Activated naive CD4-positive, alpha-beta T cell treated with anti-CD3 and anti-CD28 coated beads for 36 hours (primary cell): ENCODE measurements at regions not wholly inside any gene's neighbourhood (a gene's known extent, or its start where the extent isn't known, plus 50 kb on each side); places are given as distances from the start of the nearest gene placed in this dataset.

Source experiments
- CTCF ChIA-PET: fragments of 350-600 bp; sonication (Branson Sonifier 250); formaldehyde crosslinking; loops from one replicate; lab custom pipeline; 2021; ENCODE audit warnings: antibody characterized with exemption; lab: Charles Lee
- DNase-seq: peaks from one replicate; pipeline ENCODE4 v3.0.0-alpha.2; 2020
- H3K27ac Mint-ChIP-seq: one replicate; pipeline ENCODE4 v1.8.0; 2021; ENCODE audit warnings: mild to moderate bottlenecking, mixed read lengths
- H3K27me3 Mint-ChIP-seq: one replicate; pipeline ENCODE4 v1.8.0; 2021; ENCODE audit warnings: low read depth, mixed read lengths
- H3K36me3 Mint-ChIP-seq: one replicate; pipeline ENCODE4 v1.8.0; 2021; ENCODE audit warnings: low read depth, mixed read lengths
- H3K4me1 Mint-ChIP-seq: one replicate; pipeline ENCODE4 v1.8.0; 2021; ENCODE audit warnings: low read depth, mixed read lengths
- H3K4me3 Mint-ChIP-seq: one replicate; pipeline ENCODE4 v1.8.0; 2021; ENCODE audit warnings: mild to moderate bottlenecking, moderate library complexity, mixed read lengths
- H3K9me3 Mint-ChIP-seq: one replicate; pipeline ENCODE4 v1.8.0; 2021; ENCODE audit warnings: mixed read lengths
- intact Hi-C: fragments of 100-400 bp; cut with micrococcal nuclease; formaldehyde crosslinking; loops from one replicate; pipeline ENCODE4 v1.15.1; 2023

GRCh38 chr3:66884659-66885058 is 113.4 kb upstream of the KBTBD8 start:
- Mint-ChIP-seq H3K9me3 (no peaks in the 10 kb centered on the region), H3K4me1 (no peaks in the 10 kb centered on the region), H3K27me3 (peaks cover 2% of the 10 kb centered on the region), H3K36me3 (no peaks in the 10 kb centered on the region), H3K27ac (no peak overlapping the region), H3K4me3 (no peak overlapping the region)
- CTCF ChIA-PET = no interaction called here
- intact Hi-C loops = no loop called here
- DNase-seq = no peak

GRCh38 chr3:66885326-66886000 is 112.6 kb upstream of the KBTBD8 start:
- Mint-ChIP-seq H3K4me1 (no peaks in the 10 kb centered on the region), H3K36me3 (no peaks in the 10 kb centered on the region), H3K4me3 (no peak overlapping the region), H3K27ac (no peak overlapping the region), H3K9me3 (no peaks in the 10 kb centered on the region), H3K27me3 (peaks cover 5% of the 10 kb centered on the region)
- intact Hi-C loops = no loop called here
- CTCF ChIA-PET = no interaction called here
- DNase-seq = no peak

GRCh38 chr3:66889750-66890494 is 108.2 kb upstream of the KBTBD8 start:
- H3K4me3 Mint-ChIP-seq = no peak overlapping the region
- intact Hi-C loops = no loop called here
- no peak overlapping the region for H3K27ac Mint-ChIP-seq
- H3K9me3 Mint-ChIP-seq = peaks cover 8% of the 10 kb centered on the region
- DNase-seq = no peak
- H3K27me3 Mint-ChIP-seq = peaks cover 3% of the 10 kb centered on the region
- CTCF ChIA-PET = no interaction called here
- no peaks in the 10 kb centered on the region for H3K4me1 Mint-ChIP-seq
- H3K36me3 Mint-ChIP-seq = no peaks in the 10 kb centered on the region

DNA sequence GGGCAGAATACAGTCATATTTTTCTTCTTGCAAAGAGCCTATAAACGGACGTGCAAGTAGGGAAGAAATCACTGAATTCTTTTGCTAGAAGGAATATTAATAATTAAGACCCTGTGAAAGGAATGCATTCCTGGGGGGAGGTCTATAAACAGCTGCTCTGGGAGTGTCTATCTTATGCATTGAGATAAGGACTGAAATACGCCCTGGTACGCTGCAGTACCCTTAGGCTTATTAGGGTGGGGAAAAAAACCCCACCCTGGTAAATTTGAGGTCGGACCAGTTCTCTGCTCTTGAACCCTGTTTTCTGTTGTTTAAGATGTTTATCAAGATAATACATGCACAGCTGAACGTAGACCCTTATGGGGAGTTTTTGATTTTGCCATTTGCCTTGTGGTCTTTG is 100.0 kb upstream of the KBTBD8 start:
- intact Hi-C loops = no loop called here
- H3K9me3 Mint-ChIP-seq = peaks cover 64% of the 10 kb centered on the region
- H3K27me3 Mint-ChIP-seq = no peaks in the 10 kb centered on the region
- no peak for DNase-seq
- H3K4me1 Mint-ChIP-seq = no peaks in the 10 kb centered on the region
- H3K4me3 Mint-ChIP-seq = no peak overlapping the region
- CTCF ChIA-PET = interaction anchor here (0.5 kb wide), 1 partner anchor 38 kb away, joined by 3 read pairs; no protein-coding TSS in a partner anchor
- peaks cover 4% of the 10 kb centered on the region for H3K36me3 Mint-ChIP-seq
- no peak overlapping the region for H3K27ac Mint-ChIP-seq

DNA sequence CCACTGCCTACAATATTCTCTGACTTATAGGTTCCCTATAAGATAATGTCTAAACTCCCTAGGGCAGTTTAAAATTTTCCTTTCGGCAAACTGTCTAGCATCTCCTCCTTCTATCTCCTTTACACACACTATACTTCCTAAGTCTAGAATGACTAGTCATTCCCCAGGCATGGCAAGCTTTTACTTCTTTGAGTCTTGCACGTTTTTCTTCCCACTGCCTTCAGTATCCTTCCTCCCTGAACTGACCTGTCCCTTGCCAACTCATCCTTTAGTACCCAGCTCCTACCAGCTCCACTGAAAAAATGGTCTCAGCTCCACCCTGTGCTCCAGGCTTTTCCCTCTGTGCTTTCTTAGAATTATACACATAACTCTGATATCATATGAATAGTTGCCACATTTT is 93.8 kb upstream of the KBTBD8 start:
- Mint-ChIP-seq H3K4me1 (no peaks in the 10 kb centered on the region), H3K27ac (no peak overlapping the region), H3K4me3 (no peak overlapping the region), H3K36me3 (peaks cover 5% of the 10 kb centered on the region), H3K27me3 (peaks cover 7% of the 10 kb centered on the region), H3K9me3 (peaks cover 36% of the 10 kb centered on the region)
- no peak for DNase-seq
- CTCF ChIA-PET = no interaction called here
- intact Hi-C loops = no loop called here

- CTCF ChIA-PET = no interaction called here
- Mint-ChIP-seq H3K4me1 (no peaks in the 10 kb centered on the region), H3K4me3 (no peak overlapping the region), H3K9me3 (peaks cover 30% of the 10 kb centered on the region), H3K27ac (no peak overlapping the region), H3K27me3 (peaks cover 7% of the 10 kb centered on the region), H3K36me3 (peaks cover 5% of the 10 kb centered on the region)
- DNase-seq = no peak
- intact Hi-C loops = no loop called here
Observed at GRCh38 chr3:66904831-66905493, 93.1 kb upstream of the KBTBD8 start.

DNA sequence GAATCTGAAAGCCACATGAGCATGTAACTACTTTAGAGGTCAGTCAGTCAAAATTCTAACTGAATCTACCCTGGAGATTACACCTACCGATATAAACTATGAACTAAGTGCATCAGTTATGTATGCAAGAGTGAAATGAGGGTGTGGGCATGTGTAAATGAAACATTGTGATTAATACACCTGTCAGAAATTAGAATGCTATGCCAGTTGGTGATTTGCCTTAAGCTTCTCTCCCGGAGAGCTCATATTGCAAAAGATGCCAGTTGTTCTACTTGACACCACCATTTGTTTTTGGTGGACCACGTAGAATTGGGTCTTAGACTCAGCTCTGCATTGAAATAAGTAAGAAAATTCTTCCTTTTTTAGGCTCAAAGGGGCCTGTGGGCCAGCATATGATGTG is 91.0 kb upstream of the KBTBD8 start:
- no peaks in the 10 kb centered on the region for H3K4me1 Mint-ChIP-seq
- H3K36me3 Mint-ChIP-seq = peaks cover 3% of the 10 kb centered on the region
- CTCF ChIA-PET = no interaction called here
- H3K9me3 Mint-ChIP-seq = peaks cover 13% of the 10 kb centered on the region
- H3K27ac Mint-ChIP-seq = no peak overlapping the region
- intact Hi-C loops = no loop called here
- peaks cover 7% of the 10 kb centered on the region for H3K27me3 Mint-ChIP-seq
- DNase-seq = no peak
- H3K4me3 Mint-ChIP-seq = no peak overlapping the region

- H3K4me3 Mint-ChIP-seq = no peak overlapping the region
- H3K27me3 Mint-ChIP-seq = peaks cover 7% of the 10 kb centered on the region
- DNase-seq = no peak
- CTCF ChIA-PET = no interaction called here
- no peak overlapping the region for H3K27ac Mint-ChIP-seq
- peaks cover 7% of the 10 kb centered on the region for H3K9me3 Mint-ChIP-seq
- no peaks in the 10 kb centered on the region for H3K4me1 Mint-ChIP-seq
- intact Hi-C loops = no loop called here
- H3K36me3 Mint-ChIP-seq = peaks cover 3% of the 10 kb centered on the region
Observed at GRCh38 chr3:66910266-66911055, 87.6 kb upstream of the KBTBD8 start.

DNA sequence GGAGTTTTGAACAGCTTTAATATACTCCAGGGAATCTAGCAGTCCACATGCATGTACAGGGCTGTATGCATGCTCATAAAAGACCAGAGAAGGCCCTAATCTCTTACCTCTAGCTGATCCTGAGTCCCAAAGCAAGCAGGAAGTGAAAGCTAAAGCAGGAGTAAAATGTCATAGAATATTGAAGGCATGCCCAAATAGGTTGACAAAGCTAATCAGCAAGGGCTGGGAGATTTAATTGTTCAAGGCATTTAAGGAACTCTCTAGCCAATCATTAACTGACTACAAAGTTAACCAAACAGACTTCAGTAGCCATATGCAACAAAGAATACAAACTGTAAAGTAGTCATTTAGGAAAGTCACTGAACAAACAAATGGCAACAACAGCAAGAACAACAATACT is 85.8 kb upstream of the KBTBD8 start:
- H3K4me3 Mint-ChIP-seq = no peak overlapping the region

GRCh38 chr3:66922058-66922457 is 76.0 kb upstream of the KBTBD8 start:
- CTCF ChIA-PET = no interaction called here
- Mint-ChIP-seq H3K36me3 (no peaks in the 10 kb centered on the region), H3K27me3 (peaks cover 2% of the 10 kb centered on the region), H3K27ac (no peak overlapping the region), H3K9me3 (no peaks in the 10 kb centered on the region), H3K4me3 (no peak overlapping the region), H3K4me1 (no peaks in the 10 kb centered on the region)
- no peak for DNase-seq
- intact Hi-C loops = no loop called here

More for the DNA sequence above, 85.8 kb upstream of the KBTBD8 start:
- intact Hi-C loops = no loop called here
- no peak for DNase-seq
- no peaks in the 10 kb centered on the region for H3K4me1 Mint-ChIP-seq
- peaks cover 6% of the 10 kb centered on the region for H3K36me3 Mint-ChIP-seq
- peaks cover 10% of the 10 kb centered on the region for H3K9me3 Mint-ChIP-seq
- peaks cover 2% of the 10 kb centered on the region for H3K27me3 Mint-ChIP-seq
- CTCF ChIA-PET = no interaction called here
- H3K27ac Mint-ChIP-seq = no peak overlapping the region

GRCh38 chr3:66923969-66924368 is 74.1 kb upstream of the KBTBD8 start:
- Mint-ChIP-seq H3K9me3 (no peaks in the 10 kb centered on the region), H3K36me3 (no peaks in the 10 kb centered on the region)
- CTCF ChIA-PET = no interaction called here

DNA sequence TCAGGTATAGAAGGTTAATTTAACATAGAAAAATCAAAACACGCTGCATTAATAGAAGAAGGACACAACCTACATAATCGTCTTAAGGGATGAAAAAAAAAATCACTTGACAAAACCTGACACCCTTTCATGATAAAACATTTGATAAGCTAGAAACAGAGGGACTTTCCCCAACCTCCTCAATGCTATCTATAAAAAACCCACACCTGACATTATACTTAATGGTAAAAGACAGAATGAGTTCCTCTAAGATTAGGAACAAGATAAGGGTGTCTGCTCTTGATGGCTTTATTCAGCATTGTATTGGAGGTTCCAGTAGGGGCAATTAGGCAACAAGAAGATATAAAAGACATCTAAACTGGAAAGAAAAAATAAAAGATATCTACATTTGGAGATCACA is 69.9 kb upstream of the KBTBD8 start:
- Mint-ChIP-seq H3K36me3 (no peaks in the 10 kb centered on the region), H3K27me3 (peaks cover 2% of the 10 kb centered on the region), H3K9me3 (no peaks in the 10 kb centered on the region), H3K4me1 (peaks cover 4% of the 10 kb centered on the region), H3K4me3 (no peak overlapping the region), H3K27ac (no peak overlapping the region)
- DNase-seq = no peak
- CTCF ChIA-PET = interaction anchor here (1.3 kb wide), 1 partner anchor 11 kb away, joined by 3 read pairs; no protein-coding TSS in a partner anchor
- intact Hi-C loops = no loop called here

More at GRCh38 chr3:66923969-66924368, 74.1 kb upstream of the KBTBD8 start:
- Mint-ChIP-seq H3K4me1 (peaks cover 4% of the 10 kb centered on the region), H3K27ac (no peak overlapping the region), H3K4me3 (no peak overlapping the region), H3K27me3 (peaks cover 2% of the 10 kb centered on the region)
- DNase-seq = no peak
- intact Hi-C loops = no loop called here
